GM12878 (cell line): ENCODE measurements at regions not wholly inside any gene's neighbourhood (a gene's known extent, or its start where the extent isn't known, plus 50 kb on each side); places are given as distances from the start of the nearest gene placed in this dataset.

Experiments used
- ATF2 ChIP-seq: IDR thresholded peaks from 2 replicates; pipeline ENCODE4 v1.6.1; 2012; ENCODE audit warnings: low read length, inconsistent platforms
- CBX5 ChIP-seq: sonication (generic); IDR thresholded peaks from 2 replicates; pipeline ENCODE4 v1.6.1; 2016; ENCODE audit warnings: low read depth, moderate library complexity, mild to moderate bottlenecking, inconsistent platforms
- CTCF ChIP-seq, 3 experiments: IDR thresholded peaks in 2 of 3; conservative IDR thresholded peaks in 1 of 3; 2 replicates each; pipeline ENCODE4 v1.5.1; 2011; ENCODE audit warnings: low read depth in 3 of 3, low read length in 3 of 3, mild to moderate bottlenecking in 3 of 3, control low read depth in 2 of 3, moderate library complexity in 2 of 3, inconsistent platforms in 1 of 3, mixed read lengths in 1 of 3; ENCODE audit not compliant: control insufficient read depth in 2 of 3, insufficient read depth in 1 of 3; ENCODE audit errors: extremely low read depth in 1 of 3
- GABPA ChIP-seq: IDR thresholded peaks from 2 replicates; pipeline ENCODE4 v1.6.1; 2014; ENCODE audit warnings: antibody characterized with exemption, low read depth, mild to moderate bottlenecking, inconsistent platforms
- IRF3 ChIP-seq: fragments of 450-650 bp; IDR thresholded peaks from 2 replicates; pipeline ENCODE4 v1.6.1; 2014; ENCODE audit warnings: mild to moderate bottlenecking
- JUNB ChIP-seq: IDR thresholded peaks from 2 replicates; pipeline ENCODE4 v1.6.1; 2016; ENCODE audit warnings: antibody characterized with exemption, mild to moderate bottlenecking
- JUND ChIP-seq: IDR thresholded peaks from 2 replicates; pipeline ENCODE4 v1.6.1; 2012; ENCODE audit warnings: low read depth, mild to moderate bottlenecking, low read length, improper control_type of control experiment, moderate library complexity
- POLR2A ChIP-seq: IDR thresholded peaks from 2 replicates; pipeline ENCODE4 v1.6.1; 2011; ENCODE audit warnings: low read depth, mild to moderate bottlenecking, low read length
- RAD21 ChIP-seq: IDR thresholded peaks from 2 replicates; pipeline ENCODE4 v1.6.1; 2011; ENCODE audit warnings: mild to moderate bottlenecking, low read depth, low read length, moderate library complexity; ENCODE audit not compliant: insufficient read depth
- REST ChIP-seq: IDR thresholded peaks from 2 replicates; pipeline ENCODE4 v1.6.1; 2012; ENCODE audit warnings: mild to moderate bottlenecking, low read depth, low read length
- SIN3A ChIP-seq: IDR thresholded peaks from 2 replicates; pipeline ENCODE4 v1.6.1; 2012; ENCODE audit warnings: low read depth, low read length, improper control_type of control experiment

- TF ChIP-seq CBX5 (0 out of 2 replicates have a peak, but pooled peaks have one; percentile 4), CTCF (IDR thresholded peaks at IDR 0.05 in 2 of 3, conservative IDR thresholded peaks at IDR 0.05 in 1 of 3; ENCODE audit: control insufficient read depth in 2 of 3, extremely low read depth in 1 of 3, insufficient read depth in 1 of 3, low read depth in 3 of 3, low read length in 3 of 3) (no peak), ATF2 (no peak), POLR2A (peak; percentile 8; the same call in 1 of the 2 replicates), GABPA (no peak), RAD21 (no peak), SIN3A (no peak), REST (no peak), IRF3 (no peak), JUNB (peak; percentile 7; the same call in 1 of the 2 replicates), JUND (no peak)
Observed at GRCh38 chr16:79845734-79846135, 245.2 kb upstream of the MAF start.
